ENCODE measurements at regions not wholly inside any gene's neighbourhood (a gene's known extent, or its start where the extent isn't known, plus 50 kb on each side); places are given as distances from the start of the nearest gene placed in this dataset.

DNA sequence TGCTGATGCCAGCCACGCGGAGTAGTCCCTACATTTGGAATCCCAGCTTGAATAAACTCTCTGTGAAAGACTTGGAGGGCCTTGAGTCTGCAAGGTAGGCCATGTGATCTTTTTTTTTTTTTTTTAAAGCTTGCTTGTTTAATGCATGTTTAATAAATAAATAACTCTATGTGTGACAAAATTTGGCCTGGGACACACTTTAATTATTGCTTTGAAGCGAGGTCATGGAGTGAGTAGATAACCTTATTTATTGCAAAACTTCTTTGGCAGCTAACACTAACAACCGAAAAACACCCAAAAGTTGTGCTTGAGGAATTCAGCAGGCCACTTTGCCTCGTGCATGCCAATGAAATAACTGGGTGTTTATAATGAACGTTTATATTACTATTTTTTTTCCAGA is 382.2 kb downstream of the FLRT2 start:
- TF ChIP-seq, protein P1, sequence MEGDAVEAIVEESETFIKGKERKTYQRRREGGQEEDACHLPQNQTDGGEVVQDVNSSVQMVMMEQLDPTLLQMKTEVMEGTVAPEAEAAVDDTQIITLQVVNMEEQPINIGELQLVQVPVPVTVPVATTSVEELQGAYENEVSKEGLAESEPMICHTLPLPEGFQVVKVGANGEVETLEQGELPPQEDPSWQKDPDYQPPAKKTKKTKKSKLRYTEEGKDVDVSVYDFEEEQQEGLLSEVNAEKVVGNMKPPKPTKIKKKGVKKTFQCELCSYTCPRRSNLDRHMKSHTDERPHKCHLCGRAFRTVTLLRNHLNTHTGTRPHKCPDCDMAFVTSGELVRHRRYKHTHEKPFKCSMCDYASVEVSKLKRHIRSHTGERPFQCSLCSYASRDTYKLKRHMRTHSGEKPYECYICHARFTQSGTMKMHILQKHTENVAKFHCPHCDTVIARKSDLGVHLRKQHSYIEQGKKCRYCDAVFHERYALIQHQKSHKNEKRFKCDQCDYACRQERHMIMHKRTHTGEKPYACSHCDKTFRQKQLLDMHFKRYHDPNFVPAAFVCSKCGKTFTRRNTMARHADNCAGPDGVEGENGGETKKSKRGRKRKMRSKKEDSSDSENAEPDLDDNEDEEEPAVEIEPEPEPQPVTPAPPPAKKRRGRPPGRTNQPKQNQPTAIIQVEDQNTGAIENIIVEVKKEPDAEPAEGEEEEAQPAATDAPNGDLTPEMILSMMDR (IDR thresholded peaks at IDR 0.05; ENCODE audit: low read length) = no peak
- no peak for TF ChIP-seq EZH2 (optimal IDR thresholded peaks at IDR 0.05; ENCODE audit: low read depth, low read length)
